RCC 7860 (cell line): ENCODE measurements at regions not wholly inside any gene's neighbourhood (a gene's known extent, or its start where the extent isn't known, plus 50 kb on each side); places are given as distances from the start of the nearest gene placed in this dataset.
A peak's percentile ranks its signal among the peaks of the same experiment; 100 is the strongest.

ENCODE experiments used
- DNase-seq: peaks from one replicate; pipeline ENCODE4 v3.0.0-alpha.2; 2015; ENCODE audit warnings: low spot score
- FAIRE-seq: peaks from 2 replicates; lab custom pipeline; 2012; peaks lifted over from hg19 to GRCh38; lab: Jason Lieb, UNC

- DNase-seq (no peak), FAIRE-seq (no peak)
Measured at GRCh38 chr9:126017758-126018157, 270.6 kb downstream of the PBX3 start.

GRCh38 chr9:126020836-126021235 lies 273.7 kb downstream of the PBX3 start:
- FAIRE-seq: no peak
- no peak for DNase-seq

DNA sequence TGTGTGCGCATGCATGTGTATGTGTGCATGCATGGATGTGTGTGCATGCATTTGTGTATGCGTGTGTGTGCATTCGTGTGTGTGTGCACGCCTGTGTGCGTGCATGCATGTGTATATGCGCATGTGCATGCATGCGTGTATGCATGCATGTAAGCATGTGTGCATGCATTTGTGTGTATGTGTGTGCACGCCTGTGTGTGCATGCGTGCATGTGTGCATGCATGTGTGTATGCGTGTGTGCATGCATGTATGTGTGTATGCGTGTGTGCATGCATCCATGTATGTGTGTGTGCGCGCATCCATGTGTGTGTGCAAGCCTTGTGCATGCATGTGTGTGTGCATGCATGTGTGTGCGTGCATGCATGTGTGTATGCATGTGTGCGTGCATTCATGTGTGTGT lies 276.8 kb downstream of the PBX3 start:
- FAIRE-seq: no peak
- DNase-seq: no peak

DNA sequence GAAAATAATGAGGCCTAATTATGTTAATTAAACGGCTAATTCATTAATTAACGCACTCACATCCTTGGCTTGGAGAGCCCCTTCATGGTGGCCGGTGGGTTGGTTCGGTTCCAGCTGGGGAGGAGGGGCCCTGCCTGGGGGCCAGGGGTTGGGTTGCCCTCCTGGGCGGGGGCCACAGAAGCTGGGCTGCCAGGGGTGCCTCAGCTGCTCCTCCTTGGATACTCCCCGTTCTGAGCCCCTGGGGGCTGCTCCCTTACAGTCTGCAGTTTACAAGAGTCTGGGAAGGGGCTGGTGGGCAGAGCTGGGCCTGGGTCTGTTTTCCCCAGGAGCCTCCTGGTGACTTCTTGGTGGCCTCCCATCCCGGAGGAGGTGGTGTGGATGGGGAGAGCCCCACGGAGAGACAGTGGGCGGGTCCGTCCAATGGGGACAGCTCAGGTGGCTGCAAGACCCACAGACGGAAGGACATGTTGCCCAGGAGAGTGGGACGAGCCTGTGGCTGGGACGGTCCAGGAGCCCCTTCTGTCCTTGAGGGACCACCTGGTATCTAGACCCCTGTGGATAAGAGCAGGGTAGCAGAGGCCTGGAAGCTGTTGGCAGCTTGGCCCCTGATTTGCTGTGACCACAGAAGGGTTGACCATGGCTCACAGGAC lies 277.5 kb downstream of the PBX3 start:
- FAIRE-seq (no peak), DNase-seq (no peak)

- DNase-seq (no peak), FAIRE-seq (no peak)
Measured at GRCh38 chr9:126025991-126026390, 278.8 kb downstream of the PBX3 start.

DNA sequence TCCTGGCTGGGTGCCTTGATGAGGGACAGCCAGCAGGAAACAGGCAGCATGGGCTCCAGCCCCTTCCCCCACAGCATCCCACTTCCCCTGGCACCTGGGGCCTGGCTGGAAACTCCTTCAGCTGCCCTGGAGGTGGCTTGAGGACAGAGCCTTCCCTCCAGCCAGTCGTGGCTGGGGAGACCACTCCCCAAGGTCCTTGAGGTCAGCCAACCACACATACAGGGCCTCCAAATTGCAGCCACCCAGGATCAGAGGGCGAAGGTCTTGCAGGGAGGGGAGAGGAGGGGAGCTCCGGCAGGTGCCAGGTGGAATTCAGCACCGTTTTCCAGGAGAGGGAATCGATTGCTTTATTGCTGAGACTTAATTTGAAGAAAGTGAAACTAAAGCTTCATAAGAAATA lies 280.4 kb downstream of the PBX3 start:
- FAIRE-seq (no peak), DNase-seq (no peak)

GRCh38 chr9:126028746-126029145 lies 281.6 kb downstream of the PBX3 start:
- DNase-seq (no peak), FAIRE-seq (no peak)

- DNase-seq (no peak), FAIRE-seq (no peak)
Measured at GRCh38 chr9:126030716-126031115, 283.5 kb downstream of the PBX3 start.

- FAIRE-seq (no peak), DNase-seq (no peak)
Measured at GRCh38 chr9:126031116-126031515, 283.9 kb downstream of the PBX3 start.

DNA sequence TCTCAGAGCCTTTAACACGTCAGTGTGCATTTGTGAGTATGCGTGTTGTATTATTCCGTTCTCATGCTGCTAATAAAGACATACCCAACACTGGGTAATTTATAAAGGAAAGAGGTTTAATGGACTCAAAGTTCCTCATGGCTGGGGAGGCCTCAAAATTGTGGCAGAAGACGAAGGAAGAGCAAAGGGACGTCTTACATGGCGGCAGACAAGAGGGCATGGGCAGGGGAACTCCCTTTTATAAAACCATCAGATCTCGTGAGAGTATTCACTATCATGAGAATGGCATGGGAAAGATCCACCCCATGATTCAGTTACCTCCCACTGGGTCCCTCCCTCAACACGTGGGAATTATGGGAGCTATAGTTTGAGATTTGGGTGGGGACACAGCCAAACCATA lies 285.0 kb downstream of the PBX3 start:
- DNase-seq (no peak), FAIRE-seq (no peak)

- DNase-seq: no peak
- FAIRE-seq: no peak
Measured at GRCh38 chr9:126033318-126033717, 286.1 kb downstream of the PBX3 start.

- no peak for FAIRE-seq
- no peak for DNase-seq
Measured at GRCh38 chr9:126033956-126034355, 286.8 kb downstream of the PBX3 start.

- no peak for DNase-seq
- no peak for FAIRE-seq
Measured at GRCh38 chr9:126036881-126037291, 289.7 kb downstream of the PBX3 start.

GRCh38 chr9:126038790-126039189 lies 287.8 kb upstream of the MVB12B start:
- no peak for DNase-seq
- FAIRE-seq: no peak

DNA sequence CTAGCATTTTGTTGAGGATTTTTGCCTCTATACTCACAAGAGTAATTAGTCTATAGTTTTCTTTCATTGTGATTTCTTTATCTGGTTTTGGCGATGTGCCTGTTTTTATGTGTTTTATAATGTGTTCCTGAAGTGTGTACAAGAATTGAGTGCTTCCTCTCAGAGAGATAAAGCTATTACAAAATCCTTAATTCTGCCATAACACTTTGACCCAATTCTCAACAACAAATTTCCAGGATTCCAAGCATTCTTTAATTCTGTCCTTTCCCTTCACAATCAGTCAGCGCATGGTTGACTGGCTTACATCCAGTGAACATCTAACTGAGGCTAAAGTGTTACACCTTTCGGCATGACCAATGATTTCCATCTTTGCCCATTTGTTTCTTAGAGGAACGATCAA lies 282.9 kb upstream of the MVB12B start:
- FAIRE-seq: no peak
- no peak for DNase-seq

DNA sequence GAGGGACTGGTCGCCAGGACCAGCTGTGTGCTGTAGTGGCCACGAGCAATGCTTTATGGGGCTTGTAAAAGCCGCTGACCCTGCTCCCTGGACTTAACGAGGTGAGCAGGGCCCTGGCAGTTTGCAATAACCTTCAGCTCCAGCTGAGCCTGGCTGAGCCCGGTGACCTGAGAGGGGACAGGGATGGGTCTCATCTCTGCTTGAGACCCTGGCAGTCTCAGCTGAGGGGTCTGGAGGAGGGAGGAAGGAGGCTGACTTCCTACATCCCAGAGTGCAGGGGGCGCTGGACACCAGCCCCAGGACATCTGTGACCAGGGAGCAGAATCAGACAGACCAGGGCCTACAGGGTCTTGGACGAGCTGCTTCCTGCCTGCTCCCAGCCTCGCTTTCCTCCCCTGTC lies 277.5 kb upstream of the MVB12B start:
- FAIRE-seq (no peak), DNase-seq (no peak)

DNA sequence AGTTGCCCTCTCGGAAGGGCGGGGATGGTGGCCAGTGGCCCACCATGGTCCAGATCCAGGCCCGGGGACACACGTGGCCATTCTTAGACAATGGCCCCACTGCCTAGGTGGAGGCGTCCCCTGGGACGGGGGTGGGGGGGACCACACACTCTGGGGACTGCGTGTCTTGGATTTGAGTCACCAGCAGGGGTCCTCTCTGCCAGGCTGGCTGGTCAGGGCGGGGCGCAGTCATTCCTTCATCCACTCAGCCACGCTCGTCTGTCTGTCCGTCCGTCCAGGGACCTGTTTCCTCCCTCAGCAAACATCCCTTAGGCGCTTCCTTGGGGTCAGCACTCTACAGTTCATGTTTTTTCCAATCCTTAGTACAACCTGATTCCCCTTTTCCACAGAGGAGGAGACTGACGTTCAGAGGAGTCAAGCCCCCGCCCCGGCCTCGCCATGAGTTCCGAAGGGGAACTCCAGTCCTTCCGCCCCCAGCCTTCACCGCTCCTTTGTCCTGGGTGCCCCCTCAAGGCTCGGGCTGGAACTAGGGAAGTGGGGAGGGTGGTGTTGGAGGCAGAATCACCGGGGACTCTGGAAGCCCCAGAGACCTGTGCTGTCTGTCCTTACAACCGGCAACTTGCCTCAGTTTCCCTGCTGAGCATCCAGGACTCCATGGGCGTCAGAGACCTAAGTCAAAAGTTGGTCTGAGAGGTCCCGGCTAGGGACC lies 276.6 kb upstream of the MVB12B start:
- no peak for FAIRE-seq
- no peak for DNase-seq

GRCh38 chr9:126050605-126050990 lies 276.0 kb upstream of the MVB12B start:
- FAIRE-seq (no peak), DNase-seq (no peak)

DNA sequence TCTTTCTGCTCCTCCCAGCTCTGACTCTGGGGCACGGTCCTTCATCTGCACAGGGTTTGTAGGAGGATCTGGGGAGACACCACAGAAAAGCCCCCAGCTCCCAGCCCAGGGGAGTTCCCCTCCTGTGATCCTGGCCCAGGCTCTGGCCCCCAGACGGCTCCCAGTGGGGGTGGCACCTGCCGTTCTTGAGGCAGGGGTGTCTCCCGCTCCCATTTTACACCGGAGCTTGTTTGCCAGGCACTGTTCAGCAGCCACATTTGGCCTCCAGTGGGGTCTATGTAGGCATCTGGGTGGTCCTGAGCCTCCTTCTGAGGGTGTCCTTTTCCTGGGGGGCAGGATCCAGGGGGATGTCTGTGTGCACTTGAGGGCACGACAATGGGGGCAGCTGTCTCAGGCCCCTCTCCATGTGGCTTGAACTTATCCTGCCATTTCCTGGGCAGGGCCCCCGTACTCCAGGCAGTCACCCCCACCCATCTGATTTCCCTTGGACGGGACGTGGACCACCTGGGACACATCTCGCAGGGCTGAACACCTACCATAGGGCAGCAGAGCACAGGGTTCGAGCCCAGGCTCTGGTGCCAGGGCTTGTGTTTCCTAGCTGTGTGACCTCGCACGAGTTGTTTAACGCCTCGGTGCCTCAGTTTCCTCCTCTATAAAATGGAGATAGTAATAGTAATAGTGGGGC lies 275.0 kb upstream of the MVB12B start:
- no peak for DNase-seq
- no peak for FAIRE-seq

- FAIRE-seq (no peak), DNase-seq (no peak)
Measured at GRCh38 chr9:126052791-126053190, 273.8 kb upstream of the MVB12B start.

DNA sequence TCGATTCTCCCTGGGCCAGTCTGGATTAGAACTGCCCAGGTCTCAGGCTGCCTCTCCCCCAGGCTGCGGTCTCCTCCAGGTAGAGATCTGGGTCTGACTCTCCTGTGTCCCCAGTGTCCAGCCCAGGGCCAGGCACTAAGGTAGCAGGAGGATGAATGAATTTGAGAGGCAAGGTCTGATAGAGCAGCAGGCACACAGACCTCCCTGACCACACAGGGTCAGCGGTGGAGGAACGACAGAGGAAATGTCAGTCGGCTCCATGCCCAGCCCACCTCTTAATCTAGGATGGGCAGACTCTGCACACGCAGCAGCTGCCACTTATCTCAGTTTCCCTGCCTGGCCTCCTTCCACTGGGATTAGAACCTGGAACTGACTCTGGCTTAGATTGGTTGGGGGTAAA lies 272.7 kb upstream of the MVB12B start:
- FAIRE-seq: no peak
- no peak for DNase-seq

- DNase-seq: peak; percentile 27
Measured at GRCh38 chr9:126055381-126055985, 271.1 kb upstream of the MVB12B start.

More at GRCh38 chr9:126055381-126055985, 271.1 kb upstream of the MVB12B start:
- no peak for FAIRE-seq
